Frontal cortex (tissue), 3 donors: ENCODE measurements at regions not wholly inside any gene's neighbourhood (a gene's known extent, or its start where the extent isn't known, plus 50 kb on each side); places are given as distances from the start of the nearest gene placed in this dataset.
A peak's percentile ranks its signal among the peaks of the same experiment; 100 is the strongest.
"Not testable (repeated sequence)": the region's sequence is repeated elsewhere in the genome, so short reads cannot be mapped to it uniquely, and the experiment has no call there.

ENCODE experiments used
- DNase-seq, 2 donors: peaks; one replicate each; pipeline ENCODE4 v3.0.0; 2012; ENCODE audit warnings: low spot score in 2 of 2
- FAIRE-seq: peaks from 2 replicates; lab custom pipeline; 2012; peaks lifted over from hg19 to GRCh38; lab: Jason Lieb, UNC
- donor health status: control.
- donor health status: control.
- donor health status: control.

- FAIRE-seq (no peak), DNase-seq (no peak)
These were observed 57.7 kb downstream of the SOX3 start for GRCh38 chrX:140447150-140447549.

GRCh38 chrX:140440876-140441275 lies 64.0 kb downstream of the SOX3 start:
- DNase-seq: no peak
- no peak for FAIRE-seq

- no peak for FAIRE-seq
- DNase-seq: no peak
These were observed 65.4 kb downstream of the SOX3 start for GRCh38 chrX:140439476-140439875.

- FAIRE-seq: no peak
- no peak for DNase-seq
These were observed 70.5 kb downstream of the SOX3 start for GRCh38 chrX:140434347-140434746.

- no peak for DNase-seq
- no peak for FAIRE-seq
These were observed 71.3 kb downstream of the SOX3 start for GRCh38 chrX:140433582-140433981.

GRCh38 chrX:140432346-140433175 lies 72.3 kb downstream of the SOX3 start:
- peak in 1 of 2 donors; percentile 2 for DNase-seq
- no peak for FAIRE-seq

- FAIRE-seq (no peak), DNase-seq (no peak)
These were observed 73.3 kb downstream of the SOX3 start for GRCh38 chrX:140431521-140431920.

- FAIRE-seq (no peak), DNase-seq (no peak)
These were observed 79.0 kb downstream of the SOX3 start for GRCh38 chrX:140425712-140426395.

- FAIRE-seq (no peak), DNase-seq (no peak)
These were observed 82.4 kb downstream of the SOX3 start for GRCh38 chrX:140422501-140422900.

GRCh38 chrX:140402131-140402530 lies 102.7 kb downstream of the SOX3 start:
- FAIRE-seq, DNase-seq: not testable (repeated sequence)

GRCh38 chrX:140396326-140396725 lies 108.5 kb downstream of the SOX3 start:
- not testable (repeated sequence) for FAIRE-seq, DNase-seq

- DNase-seq (no peak), FAIRE-seq (no peak)
These were observed 111.4 kb downstream of the SOX3 start for GRCh38 chrX:140393507-140393906.

GRCh38 chrX:140391313-140391712 lies 113.6 kb downstream of the SOX3 start:
- DNase-seq: no peak
- no peak for FAIRE-seq

- no peak for FAIRE-seq
These were observed 115.5 kb downstream of the SOX3 start for GRCh38 chrX:140389331-140389730.

GRCh38 chrX:140362861-140363260 lies 142.0 kb downstream of the SOX3 start:
- DNase-seq (no peak), FAIRE-seq (no peak)

More at GRCh38 chrX:140389331-140389730, 115.5 kb downstream of the SOX3 start:
- no peak for DNase-seq

- DNase-seq: no peak
- FAIRE-seq: no peak
These were observed 143.9 kb downstream of the SOX3 start for GRCh38 chrX:140360924-140361323.

- FAIRE-seq (no peak), DNase-seq (no peak)
These were observed 144.6 kb downstream of the SOX3 start for GRCh38 chrX:140360284-140360683.

- FAIRE-seq (no peak), DNase-seq (no peak)
These were observed 148.9 kb downstream of the SOX3 start for GRCh38 chrX:140355922-140356321.

- FAIRE-seq (no peak), DNase-seq (no peak)
These were observed 149.4 kb downstream of the SOX3 start for GRCh38 chrX:140355429-140355828.

- no peak for DNase-seq
- no peak for FAIRE-seq
These were observed 150.3 kb downstream of the SOX3 start for GRCh38 chrX:140354431-140355120.

- DNase-seq: no peak
- FAIRE-seq: no peak
These were observed 158.1 kb downstream of the SOX3 start for GRCh38 chrX:140346729-140347128.
